ENCODE measurements at regions not wholly inside any gene's neighbourhood (a gene's known extent, or its start where the extent isn't known, plus 50 kb on each side); places are given as distances from the start of the nearest gene placed in this dataset.

DNA sequence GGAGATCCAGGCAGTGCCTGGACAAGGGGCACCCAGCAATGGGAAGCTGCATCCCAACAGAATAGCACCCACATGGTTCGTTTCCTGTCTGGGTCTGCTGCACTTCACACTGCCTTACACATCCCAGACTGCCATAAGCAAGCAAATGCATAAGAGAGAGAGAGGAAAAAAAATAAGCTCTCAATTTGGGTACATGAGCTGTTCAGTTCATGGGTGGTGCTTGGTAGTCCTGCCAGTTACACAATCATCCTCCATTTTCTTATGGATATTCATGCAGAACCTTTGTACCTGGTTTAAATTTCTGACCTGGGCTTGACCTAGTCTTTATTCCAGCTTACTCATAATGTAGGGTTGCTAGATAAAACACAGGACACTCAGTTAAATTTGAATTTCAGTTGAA lies 733.6 kb downstream of the TNS3 start (continued):
- TF ChIP-seq POLR2AphosphoS5 (IDR thresholded peaks at IDR 0.05; ENCODE audit: low read depth) (no peak), NANOG (IDR thresholded peaks at IDR 0.05; ENCODE audit: borderline replicate concordance) (no peak), JUNB (IDR thresholded peaks at IDR 0.05; ENCODE audit: unreplicated experiment) (no peak), ZNF114 (CRISPR knock-in tag; IDR thresholded peaks at IDR 0.05) (no peak), EZH2phosphoT487 (IDR thresholded peaks at IDR 0.05; ENCODE audit: unreplicated experiment) (no peak)
- TF ChIP-seq, protein P1, sequence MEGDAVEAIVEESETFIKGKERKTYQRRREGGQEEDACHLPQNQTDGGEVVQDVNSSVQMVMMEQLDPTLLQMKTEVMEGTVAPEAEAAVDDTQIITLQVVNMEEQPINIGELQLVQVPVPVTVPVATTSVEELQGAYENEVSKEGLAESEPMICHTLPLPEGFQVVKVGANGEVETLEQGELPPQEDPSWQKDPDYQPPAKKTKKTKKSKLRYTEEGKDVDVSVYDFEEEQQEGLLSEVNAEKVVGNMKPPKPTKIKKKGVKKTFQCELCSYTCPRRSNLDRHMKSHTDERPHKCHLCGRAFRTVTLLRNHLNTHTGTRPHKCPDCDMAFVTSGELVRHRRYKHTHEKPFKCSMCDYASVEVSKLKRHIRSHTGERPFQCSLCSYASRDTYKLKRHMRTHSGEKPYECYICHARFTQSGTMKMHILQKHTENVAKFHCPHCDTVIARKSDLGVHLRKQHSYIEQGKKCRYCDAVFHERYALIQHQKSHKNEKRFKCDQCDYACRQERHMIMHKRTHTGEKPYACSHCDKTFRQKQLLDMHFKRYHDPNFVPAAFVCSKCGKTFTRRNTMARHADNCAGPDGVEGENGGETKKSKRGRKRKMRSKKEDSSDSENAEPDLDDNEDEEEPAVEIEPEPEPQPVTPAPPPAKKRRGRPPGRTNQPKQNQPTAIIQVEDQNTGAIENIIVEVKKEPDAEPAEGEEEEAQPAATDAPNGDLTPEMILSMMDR (conservative IDR thresholded peaks at IDR 0.05; ENCODE audit: low read depth in 2 of 2), result no peak

DNA sequence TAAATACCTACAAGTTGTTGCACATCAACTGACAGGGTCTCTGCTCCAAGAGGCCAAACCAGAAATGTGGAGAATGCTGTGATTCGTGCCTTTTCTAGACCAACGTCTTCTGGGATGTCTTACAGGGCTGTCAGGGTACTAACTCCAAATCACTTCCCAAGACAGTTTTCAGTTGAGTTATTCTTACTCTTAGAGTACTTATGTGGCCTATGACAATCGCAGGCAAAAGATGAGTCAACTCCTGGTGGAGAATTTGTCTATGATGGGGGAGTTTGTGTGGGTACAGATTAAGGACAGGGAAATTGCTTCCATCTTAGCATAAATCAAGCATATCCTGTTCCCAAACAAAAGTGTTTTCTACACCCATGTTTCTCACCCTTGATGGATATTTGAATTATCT lies 734.8 kb downstream of the TNS3 start:
- no peak overlapping the region for H2AFZ ChIP-seq
- Mint-ChIP-seq H3K36me3 (ENCODE audit: low read depth) (no peaks in the 10 kb centered on the region), H3K27me3 (ENCODE audit: insufficient read depth, low read depth, poor library complexity) (no peaks in the 10 kb centered on the region), H3K4me1 (no peaks in the 10 kb centered on the region), H3K4me3 (no peak overlapping the region), H3K27ac (no peak overlapping the region), H3K9me3 (no peaks in the 10 kb centered on the region)
- no peak overlapping the region for H3K27ac ChIP-seq (ENCODE audit: low read depth)
- ATAC-seq (no peak), DNase-seq (ENCODE audit: low spot score) (no peak)
- H3F3A ChIP-seq (replicated peaks; ENCODE audit: low read depth), result no peaks in the 10 kb centered on the region
- peaks cover 18% of the 10 kb centered on the region; the same call in 1 of the 2 replicates for H3K9me2 ChIP-seq (ENCODE audit: insufficient read depth)
- no peaks in the 10 kb centered on the region for H3K36me3 ChIP-seq (ENCODE audit: insufficient read depth)
- no peaks in the 10 kb centered on the region for H4K20me1 ChIP-seq (replicated peaks; ENCODE audit: insufficient read depth)
- H3K4me1 ChIP-seq (ENCODE audit: insufficient read depth), result no peaks in the 10 kb centered on the region
- no peaks in the 10 kb centered on the region for H3K79me2 ChIP-seq (replicated peaks; ENCODE audit: insufficient read depth)
- H3K4me3 ChIP-seq, result no peak overlapping the region
- no peak overlapping the region for H3K4me2 ChIP-seq
- no peaks in the 10 kb centered on the region for H3K27me3 ChIP-seq (ENCODE audit: insufficient read depth)
- TF ChIP-seq POLR2AphosphoS5 (IDR thresholded peaks at IDR 0.05; ENCODE audit: low read depth) (no peak), STAT1 (IDR thresholded peaks at IDR 0.05; ENCODE audit: unreplicated experiment) (no peak), EZH2 (IDR thresholded peaks at IDR 0.05; ENCODE audit: low read depth, unreplicated experiment) (no peak), ZNF331 (CRISPR knock-in tag; IDR thresholded peaks at IDR 0.05; ENCODE audit: low read depth) (no peak), CREB1 (CRISPR knock-in tag; IDR thresholded peaks at IDR 0.05; ENCODE audit: low read depth) (no peak), EZH2phosphoT487 (IDR thresholded peaks at IDR 0.05; ENCODE audit: unreplicated experiment) (no peak), JUNB (IDR thresholded peaks at IDR 0.05; ENCODE audit: unreplicated experiment) (no peak), ZNF114 (CRISPR knock-in tag; IDR thresholded peaks at IDR 0.05) (no peak), NANOG (IDR thresholded peaks at IDR 0.05; ENCODE audit: borderline replicate concordance) (no peak)
- TF ChIP-seq, protein P2, sequence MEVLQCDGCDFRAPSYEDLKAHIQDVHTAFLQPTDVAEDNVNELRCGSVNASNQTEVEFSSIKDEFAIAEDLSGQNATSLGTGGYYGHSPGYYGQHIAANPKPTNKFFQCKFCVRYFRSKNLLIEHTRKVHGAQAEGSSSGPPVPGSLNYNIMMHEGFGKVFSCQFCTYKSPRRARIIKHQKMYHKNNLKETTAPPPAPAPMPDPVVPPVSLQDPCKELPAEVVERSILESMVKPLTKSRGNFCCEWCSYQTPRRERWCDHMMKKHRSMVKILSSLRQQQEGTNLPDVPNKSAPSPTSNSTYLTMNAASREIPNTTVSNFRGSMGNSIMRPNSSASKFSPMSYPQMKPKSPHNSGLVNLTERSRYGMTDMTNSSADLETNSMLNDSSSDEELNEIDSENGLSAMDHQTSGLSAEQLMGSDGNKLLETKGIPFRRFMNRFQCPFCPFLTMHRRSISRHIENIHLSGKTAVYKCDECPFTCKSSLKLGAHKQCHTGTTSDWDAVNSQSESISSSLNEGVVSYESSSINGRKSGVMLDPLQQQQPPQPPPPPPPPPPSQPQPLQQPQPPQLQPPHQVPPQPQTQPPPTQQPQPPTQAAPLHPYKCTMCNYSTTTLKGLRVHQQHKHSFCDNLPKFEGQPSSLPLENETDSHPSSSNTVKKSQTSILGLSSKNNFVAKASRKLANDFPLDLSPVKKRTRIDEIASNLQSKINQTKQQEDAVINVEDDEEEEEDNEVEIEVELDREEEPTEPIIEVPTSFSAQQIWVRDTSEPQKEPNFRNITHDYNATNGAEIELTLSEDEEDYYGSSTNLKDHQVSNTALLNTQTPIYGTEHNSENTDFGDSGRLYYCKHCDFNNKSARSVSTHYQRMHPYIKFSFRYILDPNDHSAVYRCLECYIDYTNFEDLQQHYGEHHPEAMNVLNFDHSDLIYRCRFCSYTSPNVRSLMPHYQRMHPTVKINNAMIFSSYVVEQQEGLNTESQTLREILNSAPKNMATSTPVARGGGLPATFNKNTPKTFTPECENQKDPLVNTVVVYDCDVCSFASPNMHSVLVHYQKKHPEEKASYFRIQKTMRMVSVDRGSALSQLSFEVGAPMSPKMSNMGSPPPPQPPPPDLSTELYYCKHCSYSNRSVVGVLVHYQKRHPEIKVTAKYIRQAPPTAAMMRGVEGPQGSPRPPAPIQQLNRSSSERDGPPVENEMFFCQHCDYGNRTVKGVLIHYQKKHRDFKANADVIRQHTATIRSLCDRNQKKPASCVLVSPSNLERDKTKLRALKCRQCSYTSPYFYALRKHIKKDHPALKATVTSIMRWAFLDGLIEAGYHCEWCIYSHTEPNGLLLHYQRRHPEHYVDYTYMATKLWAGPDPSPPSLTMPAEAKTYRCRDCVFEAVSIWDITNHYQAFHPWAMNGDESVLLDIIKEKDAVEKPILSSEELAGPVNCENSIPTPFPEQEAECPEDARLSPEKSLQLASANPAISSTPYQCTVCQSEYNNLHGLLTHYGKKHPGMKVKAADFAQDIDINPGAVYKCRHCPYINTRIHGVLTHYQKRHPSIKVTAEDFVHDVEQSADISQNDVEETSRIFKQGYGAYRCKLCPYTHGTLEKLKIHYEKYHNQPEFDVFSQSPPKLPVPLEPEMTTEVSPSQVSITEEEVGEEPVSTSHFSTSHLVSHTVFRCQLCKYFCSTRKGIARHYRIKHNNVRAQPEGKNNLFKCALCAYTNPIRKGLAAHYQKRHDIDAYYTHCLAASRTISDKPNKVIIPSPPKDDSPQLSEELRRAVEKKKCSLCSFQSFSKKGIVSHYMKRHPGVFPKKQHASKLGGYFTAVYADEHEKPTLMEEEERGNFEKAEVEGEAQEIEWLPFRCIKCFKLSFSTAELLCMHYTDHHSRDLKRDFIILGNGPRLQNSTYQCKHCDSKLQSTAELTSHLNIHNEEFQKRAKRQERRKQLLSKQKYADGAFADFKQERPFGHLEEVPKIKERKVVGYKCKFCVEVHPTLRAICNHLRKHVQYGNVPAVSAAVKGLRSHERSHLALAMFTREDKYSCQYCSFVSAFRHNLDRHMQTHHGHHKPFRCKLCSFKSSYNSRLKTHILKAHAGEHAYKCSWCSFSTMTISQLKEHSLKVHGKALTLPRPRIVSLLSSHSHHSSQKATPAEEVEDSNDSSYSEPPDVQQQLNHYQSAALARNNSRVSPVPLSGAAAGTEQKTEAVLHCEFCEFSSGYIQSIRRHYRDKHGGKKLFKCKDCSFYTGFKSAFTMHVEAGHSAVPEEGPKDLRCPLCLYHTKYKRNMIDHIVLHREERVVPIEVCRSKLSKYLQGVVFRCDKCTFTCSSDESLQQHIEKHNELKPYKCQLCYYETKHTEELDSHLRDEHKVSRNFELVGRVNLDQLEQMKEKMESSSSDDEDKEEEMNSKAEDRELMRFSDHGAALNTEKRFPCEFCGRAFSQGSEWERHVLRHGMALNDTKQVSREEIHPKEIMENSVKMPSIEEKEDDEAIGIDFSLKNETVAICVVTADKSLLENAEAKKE (CRISPR knock-in tag; IDR thresholded peaks at IDR 0.05), result no peak
- TF ChIP-seq, protein P1 (conservative IDR thresholded peaks at IDR 0.05; ENCODE audit: low read depth in 2 of 2), result no peak
- TF ChIP-seq, protein P3, sequence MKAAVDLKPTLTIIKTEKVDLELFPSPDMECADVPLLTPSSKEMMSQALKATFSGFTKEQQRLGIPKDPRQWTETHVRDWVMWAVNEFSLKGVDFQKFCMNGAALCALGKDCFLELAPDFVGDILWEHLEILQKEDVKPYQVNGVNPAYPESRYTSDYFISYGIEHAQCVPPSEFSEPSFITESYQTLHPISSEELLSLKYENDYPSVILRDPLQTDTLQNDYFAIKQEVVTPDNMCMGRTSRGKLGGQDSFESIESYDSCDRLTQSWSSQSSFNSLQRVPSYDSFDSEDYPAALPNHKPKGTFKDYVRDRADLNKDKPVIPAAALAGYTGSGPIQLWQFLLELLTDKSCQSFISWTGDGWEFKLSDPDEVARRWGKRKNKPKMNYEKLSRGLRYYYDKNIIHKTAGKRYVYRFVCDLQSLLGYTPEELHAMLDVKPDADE (IDR thresholded peaks at IDR 0.05), result no peak
